ENCODE measurements at regions not wholly inside any gene's neighbourhood (a gene's known extent, or its start where the extent isn't known, plus 50 kb on each side); places are given as distances from the start of the nearest gene placed in this dataset.

DNA sequence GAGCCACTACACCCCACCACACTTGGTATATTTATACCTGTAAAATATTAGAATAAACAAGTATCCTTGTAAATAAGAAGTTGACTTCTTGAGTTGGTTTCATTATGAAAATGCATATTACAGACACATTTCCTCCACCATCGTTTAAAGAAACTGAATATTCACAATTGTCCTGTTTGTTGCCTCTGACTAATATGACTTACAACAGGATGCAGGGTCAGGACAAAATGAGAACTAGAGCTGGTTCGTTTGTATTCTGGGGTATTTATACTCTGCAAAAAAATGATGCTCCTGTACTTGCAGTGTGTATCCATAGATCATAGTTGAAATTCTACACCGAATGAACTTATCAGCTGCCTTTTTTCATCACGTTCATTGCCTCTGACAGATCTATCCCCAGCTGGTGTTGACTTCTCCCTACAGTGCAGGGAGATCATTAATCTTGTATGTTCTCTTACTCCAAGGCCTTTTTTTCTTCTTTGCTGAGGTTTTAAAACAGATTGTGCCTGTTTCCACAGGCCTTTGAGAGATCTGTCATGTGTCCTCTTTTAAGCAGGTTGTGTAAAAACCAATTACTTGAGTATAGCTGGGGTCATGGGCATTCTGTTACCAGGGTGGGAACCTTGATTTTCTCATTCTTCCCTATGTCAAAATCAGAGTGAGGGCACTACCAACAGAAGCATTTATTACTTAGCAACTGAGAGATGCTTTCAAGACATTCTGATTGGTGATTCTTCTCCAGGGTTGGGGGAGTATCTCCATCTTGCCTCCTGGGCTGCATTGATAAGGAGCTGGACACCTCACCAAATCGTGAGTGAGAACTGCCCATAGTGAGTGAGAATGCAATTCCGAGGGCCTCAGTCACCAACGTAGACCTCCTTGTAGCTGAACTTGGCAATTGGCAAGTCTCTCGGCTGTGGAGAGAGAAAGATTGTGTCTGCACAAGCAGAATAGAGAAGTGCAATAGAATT is 78.8 kb upstream of the CD83 start (continued):
- TF ChIP-seq REST (IDR thresholded peaks at IDR 0.05; ENCODE audit: unreplicated experiment), result no peak
- TF ChIP-seq STAT1 (IDR thresholded peaks at IDR 0.05; ENCODE audit: unreplicated experiment), result no peak
- no peak for TF ChIP-seq CREB1 (CRISPR knock-in tag; IDR thresholded peaks at IDR 0.05; ENCODE audit: low read depth)
- no peak for TF ChIP-seq ZNF114 (CRISPR knock-in tag; IDR thresholded peaks at IDR 0.05)
- no peak for TF ChIP-seq ZNF331 (CRISPR knock-in tag; IDR thresholded peaks at IDR 0.05; ENCODE audit: low read depth)
- no peak for TF ChIP-seq JUNB (IDR thresholded peaks at IDR 0.05; ENCODE audit: unreplicated experiment)
- TF ChIP-seq EZH2 (IDR thresholded peaks at IDR 0.05; ENCODE audit: low read depth, unreplicated experiment), result no peak
- no peak for TF ChIP-seq POLR2AphosphoS5 (IDR thresholded peaks at IDR 0.05; ENCODE audit: low read depth)
- TF ChIP-seq EZH2phosphoT487 (IDR thresholded peaks at IDR 0.05; ENCODE audit: unreplicated experiment), result no peak
- no peak for TF ChIP-seq CTCF (conservative IDR thresholded peaks at IDR 0.05; ENCODE audit: low read depth in 2 of 2)
- no peak for TF ChIP-seq NANOG (IDR thresholded peaks at IDR 0.05; ENCODE audit: borderline replicate concordance)
- TF ChIP-seq ETS1 (IDR thresholded peaks at IDR 0.05), result no peak

DNA sequence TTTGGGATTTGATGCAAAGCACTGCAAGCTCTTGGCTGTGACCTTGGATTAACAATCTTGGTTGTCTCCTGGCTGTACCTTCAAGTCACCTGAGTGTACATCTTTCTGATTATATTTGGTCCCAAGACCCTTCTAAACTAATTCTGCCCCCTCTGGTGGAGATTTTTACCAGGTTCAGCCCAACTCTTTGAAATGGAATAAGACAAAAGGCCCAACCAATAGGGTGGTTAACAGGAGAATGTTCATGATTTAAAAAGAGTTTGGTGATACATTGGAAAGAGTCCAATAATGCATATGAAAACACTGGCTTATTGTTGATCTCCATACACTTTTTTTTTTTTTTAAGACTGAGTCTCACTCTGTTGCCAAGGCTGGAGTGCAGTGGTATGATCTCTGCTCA is 77.5 kb upstream of the CD83 start:
- H3K36me3 Mint-ChIP-seq (ENCODE audit: low read depth), result no peaks in the 10 kb centered on the region
- TF ChIP-seq CTCF (conservative IDR thresholded peaks at IDR 0.05; ENCODE audit: low read depth in 2 of 2) (peak; percentile 39 to 56), ZNF114 (CRISPR knock-in tag; IDR thresholded peaks at IDR 0.05) (no peak), NANOG (IDR thresholded peaks at IDR 0.05; ENCODE audit: borderline replicate concordance) (no peak)
- no peaks in the 10 kb centered on the region for H3K9me2 ChIP-seq (ENCODE audit: insufficient read depth)
- DNase-seq (ENCODE audit: low spot score) (peak; percentile 42), ATAC-seq (no peak)
- no peak overlapping the region for H3K4me3 ChIP-seq
- H3K79me2 ChIP-seq (replicated peaks; ENCODE audit: insufficient read depth), result no peaks in the 10 kb centered on the region
- no peak overlapping the region for H3K27ac Mint-ChIP-seq
- H3K4me1 ChIP-seq (ENCODE audit: insufficient read depth), result peaks cover 11% of the 10 kb centered on the region; the same call in 1 of the 2 replicates
- H3K27ac ChIP-seq (ENCODE audit: low read depth), result no peak overlapping the region
- peaks cover 3% of the 10 kb centered on the region for H3K27me3 Mint-ChIP-seq (ENCODE audit: insufficient read depth, low read depth, poor library complexity)
- H4K20me1 ChIP-seq (replicated peaks; ENCODE audit: insufficient read depth), result no peaks in the 10 kb centered on the region
- H3F3A ChIP-seq (replicated peaks; ENCODE audit: low read depth), result no peaks in the 10 kb centered on the region
- no peaks in the 10 kb centered on the region for H3K9me3 Mint-ChIP-seq
- H3K36me3 ChIP-seq (ENCODE audit: insufficient read depth), result no peaks in the 10 kb centered on the region
- H3K27me3 ChIP-seq (ENCODE audit: insufficient read depth), result no peaks in the 10 kb centered on the region
- H3K4me2 ChIP-seq, result no peak overlapping the region
- peaks cover 9% of the 10 kb centered on the region for H3K4me1 Mint-ChIP-seq
- H3K4me3 Mint-ChIP-seq, result no peak overlapping the region
- H2AFZ ChIP-seq, result no peak overlapping the region
